Glutamatergic neuron (in vitro differentiated cells): ENCODE measurements at regions not wholly inside any gene's neighbourhood (a gene's known extent, or its start where the extent isn't known, plus 50 kb on each side); places are given as distances from the start of the nearest gene placed in this dataset.
A peak's percentile ranks its signal among the peaks of the same experiment; 100 is the strongest.

Experiments used
- DNase-seq: peaks from one replicate; pipeline ENCODE4 v3.0.0; 2022
- H3K27ac Mint-ChIP-seq: one replicate; pipeline ENCODE4 v1.8.0; 2020; ENCODE audit warnings: mild to moderate bottlenecking, mixed read lengths, inconsistent platforms; ENCODE audit not compliant: unreplicated experiment
- H3K27me3 Mint-ChIP-seq: one replicate; pipeline ENCODE4 v1.8.0; 2020; ENCODE audit warnings: mild to moderate bottlenecking, moderate library complexity, mixed read lengths, inconsistent platforms; ENCODE audit not compliant: unreplicated experiment
- H3K36me3 Mint-ChIP-seq: one replicate; pipeline ENCODE4 v1.8.0; 2020; ENCODE audit warnings: mild to moderate bottlenecking, mixed read lengths, inconsistent platforms; ENCODE audit not compliant: unreplicated experiment
- H3K4me1 Mint-ChIP-seq: one replicate; pipeline ENCODE4 v1.8.0; 2020; ENCODE audit warnings: mild to moderate bottlenecking, low read depth, mixed read lengths, inconsistent platforms; ENCODE audit not compliant: unreplicated experiment
- H3K4me3 Mint-ChIP-seq: one replicate; pipeline ENCODE4 v1.8.0; 2020; ENCODE audit warnings: mild to moderate bottlenecking, mixed read lengths, inconsistent platforms; ENCODE audit not compliant: unreplicated experiment
- H3K9me3 Mint-ChIP-seq: one replicate; pipeline ENCODE4 v1.8.0; 2020; ENCODE audit warnings: mild to moderate bottlenecking, moderate library complexity, mixed read lengths, inconsistent platforms; ENCODE audit not compliant: unreplicated experiment
- CTCF ChIP-seq: fragments of 200-600 bp; sonication (generic); IDR thresholded peaks from one replicate; pipeline ENCODE4 v1.5.0; 2021; ENCODE audit not compliant: partially characterized antibody, unreplicated experiment

GRCh38 chr1:65066419-65066765 lies 81.6 kb upstream of the AK4 start:
- Mint-ChIP-seq H3K9me3 (peaks cover 5% of the 10 kb centered on the region), H3K4me1 (peaks cover 11% of the 10 kb centered on the region), H3K4me3 (peak overlapping the region; percentile 94), H3K27me3 (peaks cover 5% of the 10 kb centered on the region), H3K27ac (peak overlapping the region; percentile 81), H3K36me3 (peaks cover 5% of the 10 kb centered on the region)
- no peak for DNase-seq
- no peak for TF ChIP-seq CTCF

GRCh38 chr1:65066766-65067490 lies 81.1 kb upstream of the AK4 start:
- H3K36me3 Mint-ChIP-seq, result peaks cover 5% of the 10 kb centered on the region
- H3K27ac Mint-ChIP-seq, result peak overlapping the region; percentile 38
- no peak for TF ChIP-seq CTCF
- H3K4me3 Mint-ChIP-seq, result peak overlapping the region; percentile 94
- peaks cover 5% of the 10 kb centered on the region for H3K9me3 Mint-ChIP-seq
- peak; percentile 70 for DNase-seq
- peaks cover 11% of the 10 kb centered on the region for H3K4me1 Mint-ChIP-seq
- peaks cover 5% of the 10 kb centered on the region for H3K27me3 Mint-ChIP-seq

- no peak for TF ChIP-seq CTCF
- Mint-ChIP-seq H3K9me3 (peaks cover 5% of the 10 kb centered on the region), H3K27me3 (peaks cover 5% of the 10 kb centered on the region)
These were observed 80.4 kb upstream of the AK4 start for GRCh38 chr1:65067491-65068201.

GRCh38 chr1:65068202-65069010 lies 79.6 kb upstream of the AK4 start:
- peaks cover 5% of the 10 kb centered on the region for H3K9me3 Mint-ChIP-seq
- no peak for TF ChIP-seq CTCF
- peaks cover 5% of the 10 kb centered on the region for H3K36me3 Mint-ChIP-seq
- H3K27me3 Mint-ChIP-seq, result peaks cover 5% of the 10 kb centered on the region
- peak overlapping the region; percentile 99 for H3K27ac Mint-ChIP-seq
- DNase-seq, result no peak
- H3K4me3 Mint-ChIP-seq, result peak overlapping the region; percentile 99
- peaks cover 11% of the 10 kb centered on the region for H3K4me1 Mint-ChIP-seq

More at GRCh38 chr1:65067491-65068201, 80.4 kb upstream of the AK4 start:
- Mint-ChIP-seq H3K4me1 (peaks cover 11% of the 10 kb centered on the region), H3K36me3 (peaks cover 5% of the 10 kb centered on the region), H3K27ac (peak overlapping the region; percentile 99), H3K4me3 (peak overlapping the region; percentile 99)
- peak; percentile 58 for DNase-seq
